Skeletal muscle tissue (tissue), 3 donors: ENCODE measurements at regions not wholly inside any gene's neighbourhood (a gene's known extent, or its start where the extent isn't known, plus 50 kb on each side); places are given as distances from the start of the nearest gene placed in this dataset.

Experiments used
- H3K27ac ChIP-seq: one replicate; pipeline ENCODE4 v1.7.0; 2013; ENCODE audit warnings: mild to moderate bottlenecking, low read depth, low read length, inconsistent platforms
- H3K27me3 ChIP-seq, 3 donors: one replicate each; pipeline ENCODE4 v1.7.0; 2013; ENCODE audit warnings: low read length in 3 of 3; ENCODE audit not compliant: control insufficient read depth in 3 of 3, insufficient read depth in 3 of 3
- H3K36me3 ChIP-seq, 3 donors: one replicate each; pipeline ENCODE4 v1.7.0; 2013; ENCODE audit warnings: low read length in 3 of 3; ENCODE audit not compliant: control insufficient read depth in 3 of 3, insufficient read depth in 3 of 3
- H3K4me1 ChIP-seq, 3 donors: one replicate each; pipeline ENCODE4 v1.7.0; 2013; ENCODE audit warnings: low read length in 3 of 3, mild to moderate bottlenecking in 3 of 3; ENCODE audit not compliant: control insufficient read depth in 3 of 3, insufficient read depth in 3 of 3
- H3K4me3 ChIP-seq, 3 donors: one replicate each; pipeline ENCODE4 v1.7.0; 2013; ENCODE audit warnings: low read length in 3 of 3
- H3K9ac ChIP-seq, 3 donors: one replicate each; pipeline ENCODE4 v1.7.0; 2013; ENCODE audit warnings: low read length in 3 of 3, mild to moderate bottlenecking in 3 of 3, moderate library complexity in 2 of 3, low read depth in 1 of 3
- H3K9me3 ChIP-seq, 3 donors: one replicate each; pipeline ENCODE4 v1.7.0; 2013; ENCODE audit warnings: low read length in 3 of 3; ENCODE audit not compliant: control insufficient read depth in 3 of 3
- donor health status: Osteomylitis.

GRCh38 chr4:64216741-64217140 is 192.5 kb downstream of the TECRL start:
- H3K27me3 ChIP-seq = no peaks in the 10 kb centered on the region
- no peak overlapping the region for H3K27ac ChIP-seq
- no peaks in the 10 kb centered on the region for H3K4me1 ChIP-seq
- H3K9ac ChIP-seq = no peak overlapping the region
- no peak overlapping the region for H3K4me3 ChIP-seq
- no peaks in the 10 kb centered on the region for H3K9me3 ChIP-seq
- no peaks in the 10 kb centered on the region for H3K36me3 ChIP-seq

GRCh38 chr4:64205376-64205775 is 203.9 kb downstream of the TECRL start:
- no peaks in the 10 kb centered on the region for H3K36me3 ChIP-seq
- no peak overlapping the region for H3K4me3 ChIP-seq
- H3K4me1 ChIP-seq = no peaks in the 10 kb centered on the region
- H3K27ac ChIP-seq = no peak overlapping the region
- H3K27me3 ChIP-seq = no peaks in the 10 kb centered on the region
- H3K9ac ChIP-seq = no peak overlapping the region
- H3K9me3 ChIP-seq = peaks cover 0 to 2% (median 2%) of the 10 kb centered on the region in 3 donors

- Histone ChIP-seq H3K4me1 (no peaks in the 10 kb centered on the region), H3K27me3 (no peaks in the 10 kb centered on the region), H3K9ac (no peak overlapping the region), H3K36me3 (no peaks in the 10 kb centered on the region), H3K9me3 (no peaks in the 10 kb centered on the region), H3K27ac (no peak overlapping the region), H3K4me3 (no peak overlapping the region)
Measured at GRCh38 chr4:64200001-64200555, 209.2 kb downstream of the TECRL start.

GRCh38 chr4:64195582-64195981 is 213.7 kb downstream of the TECRL start:
- Histone ChIP-seq H3K9ac (no peak overlapping the region), H3K27ac (no peak overlapping the region), H3K27me3 (no peaks in the 10 kb centered on the region), H3K4me3 (no peak overlapping the region), H3K9me3 (peaks cover 0 to 2% (median 0%) of the 10 kb centered on the region in 3 donors), H3K4me1 (no peaks in the 10 kb centered on the region), H3K36me3 (no peaks in the 10 kb centered on the region)

- Histone ChIP-seq H3K4me1 (no peaks in the 10 kb centered on the region), H3K9ac (no peak overlapping the region), H3K27ac (no peak overlapping the region), H3K4me3 (no peak overlapping the region), H3K27me3 (no peaks in the 10 kb centered on the region), H3K9me3 (peaks cover 0 to 2% (median 0%) of the 10 kb centered on the region in 3 donors), H3K36me3 (no peaks in the 10 kb centered on the region)
Measured at GRCh38 chr4:64192731-64193412, 216.4 kb downstream of the TECRL start.

GRCh38 chr4:64174247-64174882 is 234.9 kb downstream of the TECRL start:
- no peaks in the 10 kb centered on the region for H3K27me3 ChIP-seq
- no peaks in the 10 kb centered on the region for H3K9me3 ChIP-seq
- H3K9ac ChIP-seq = no peak overlapping the region
- no peaks in the 10 kb centered on the region for H3K36me3 ChIP-seq
- H3K4me1 ChIP-seq = no peaks in the 10 kb centered on the region
- H3K27ac ChIP-seq = no peak overlapping the region
- no peak overlapping the region for H3K4me3 ChIP-seq

- no peaks in the 10 kb centered on the region for H3K4me1 ChIP-seq
- no peaks in the 10 kb centered on the region for H3K36me3 ChIP-seq
Measured at GRCh38 chr4:64166365-64166764, 242.9 kb downstream of the TECRL start.

GRCh38 chr4:64158648-64159326 is 250.5 kb downstream of the TECRL start:
- no peak overlapping the region for H3K9ac ChIP-seq
- no peaks in the 10 kb centered on the region for H3K36me3 ChIP-seq
- no peaks in the 10 kb centered on the region for H3K9me3 ChIP-seq
- H3K27me3 ChIP-seq = no peaks in the 10 kb centered on the region
- no peaks in the 10 kb centered on the region for H3K4me1 ChIP-seq
- H3K4me3 ChIP-seq = peak overlapping the region in 2 of 3 donors; percentile 36 to 57
- H3K27ac ChIP-seq = no peak overlapping the region

More at GRCh38 chr4:64166365-64166764, 242.9 kb downstream of the TECRL start:
- Histone ChIP-seq H3K27me3 (no peaks in the 10 kb centered on the region), H3K27ac (no peak overlapping the region), H3K9me3 (no peaks in the 10 kb centered on the region), H3K9ac (peak overlapping the region in 1 of 3 donors; percentile 27), H3K4me3 (no peak overlapping the region)

- Histone ChIP-seq H3K36me3 (no peaks in the 10 kb centered on the region), H3K27me3 (no peaks in the 10 kb centered on the region), H3K4me3 (no peak overlapping the region), H3K4me1 (no peaks in the 10 kb centered on the region), H3K9ac (no peak overlapping the region), H3K27ac (no peak overlapping the region), H3K9me3 (no peaks in the 10 kb centered on the region)
Measured at GRCh38 chr4:64157397-64157796, 251.9 kb downstream of the TECRL start.

GRCh38 chr4:64156253-64156652 is 253.0 kb downstream of the TECRL start:
- H3K9me3 ChIP-seq = no peaks in the 10 kb centered on the region
- no peaks in the 10 kb centered on the region for H3K36me3 ChIP-seq
- H3K4me3 ChIP-seq = no peak overlapping the region
- H3K4me1 ChIP-seq = no peaks in the 10 kb centered on the region
- H3K27ac ChIP-seq = no peak overlapping the region
- no peak overlapping the region for H3K9ac ChIP-seq
- no peaks in the 10 kb centered on the region for H3K27me3 ChIP-seq
